NCI-H1092 treated with DMSO at 0.1 percent for 48 hours (cell line): ENCODE measurements at regions not wholly inside any gene's neighbourhood (a gene's known extent, or its start where the extent isn't known, plus 50 kb on each side); places are given as distances from the start of the nearest gene placed in this dataset.

Source experiments
- DNase-seq: peaks from one replicate; lab custom pipeline; 2025; lab: John Stamatoyannopoulos, UW

- no peak for DNase-seq
These were observed 85.6 kb downstream of the CD8B2 start for GRCh38 chr2:106572541-106573450.

DNA sequence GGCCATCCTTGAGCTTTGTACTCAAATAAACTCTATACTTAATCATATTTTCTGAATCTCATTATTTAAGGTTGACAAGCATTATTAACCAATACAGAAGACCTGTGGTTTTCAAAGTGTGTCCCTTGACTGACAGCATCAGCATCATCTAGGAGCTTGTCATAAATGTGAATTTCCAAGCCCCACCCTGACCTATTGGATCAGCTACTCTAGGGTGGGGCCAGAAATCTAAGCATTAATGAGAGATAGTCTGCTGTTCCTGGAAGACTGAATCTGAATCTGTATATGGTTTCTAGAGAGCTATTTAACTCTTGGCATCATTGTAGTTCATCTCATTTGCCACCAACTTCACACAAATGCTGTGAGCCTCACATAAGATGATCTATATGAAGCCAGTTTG is 86.6 kb downstream of the CD8B2 start:
- DNase-seq = no peak

DNA sequence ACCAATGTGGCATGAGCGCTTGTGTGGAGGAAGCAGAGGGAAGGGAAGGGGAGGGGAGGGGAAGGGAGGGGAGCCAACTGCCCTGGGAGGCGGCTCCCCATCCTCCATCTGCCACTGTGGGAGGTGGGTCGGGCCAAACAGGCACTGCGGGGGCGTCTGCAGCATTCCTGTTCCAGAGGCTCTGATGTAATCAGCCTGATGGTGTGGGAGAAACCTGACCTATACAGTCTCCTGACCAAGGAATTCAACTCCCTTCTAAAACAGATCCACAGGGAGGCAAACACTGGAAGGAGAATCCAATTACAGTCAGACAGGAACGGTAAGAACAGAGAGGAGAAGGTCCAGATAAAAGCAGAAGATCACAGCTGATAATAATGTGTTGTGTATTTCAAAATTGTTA is 88.8 kb downstream of the CD8B2 start:
- DNase-seq = no peak

DNA sequence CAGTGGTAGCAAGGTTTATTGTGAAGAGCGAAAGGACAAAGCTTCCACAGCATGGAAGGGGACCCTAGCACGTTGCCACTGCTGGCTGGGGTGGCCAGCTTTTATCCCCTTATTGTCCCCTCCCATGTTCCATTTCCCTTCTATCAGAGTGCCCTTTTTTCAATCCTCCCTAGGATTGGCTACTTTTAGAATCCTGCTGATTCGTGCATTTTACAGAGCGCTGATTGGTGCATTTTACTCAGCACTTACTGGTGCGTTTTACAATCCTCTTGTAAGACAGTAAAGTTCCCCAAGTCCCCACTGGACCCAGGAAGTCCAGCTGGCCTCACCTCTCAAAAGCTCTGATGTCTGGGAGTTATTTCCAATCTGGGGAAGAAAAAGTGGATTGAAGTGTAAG is 90.1 kb downstream of the CD8B2 start:
- no peak for DNase-seq

DNA sequence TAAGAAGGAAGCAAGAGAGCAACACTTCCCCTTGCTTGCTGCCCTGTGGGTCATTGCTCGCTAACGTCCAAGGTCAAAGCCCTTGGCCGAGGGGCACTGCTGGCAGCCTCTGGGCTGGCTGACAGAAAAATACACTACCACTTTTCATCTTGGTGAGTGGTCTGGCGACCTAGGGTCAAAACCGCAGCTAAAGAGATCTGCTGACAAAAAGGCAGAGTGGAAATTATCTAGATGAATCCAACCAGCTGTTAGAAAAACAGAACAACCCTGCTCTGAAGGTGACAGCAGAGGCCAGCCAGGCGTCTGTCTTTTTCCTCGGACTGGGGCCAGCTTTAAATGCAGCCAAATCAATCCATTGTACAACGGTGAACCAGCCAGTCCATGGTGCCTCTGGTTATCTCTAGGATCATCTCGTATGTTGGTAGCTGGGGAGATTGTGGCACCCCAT is 92.6 kb downstream of the CD8B2 start:
- DNase-seq = no peak

DNA sequence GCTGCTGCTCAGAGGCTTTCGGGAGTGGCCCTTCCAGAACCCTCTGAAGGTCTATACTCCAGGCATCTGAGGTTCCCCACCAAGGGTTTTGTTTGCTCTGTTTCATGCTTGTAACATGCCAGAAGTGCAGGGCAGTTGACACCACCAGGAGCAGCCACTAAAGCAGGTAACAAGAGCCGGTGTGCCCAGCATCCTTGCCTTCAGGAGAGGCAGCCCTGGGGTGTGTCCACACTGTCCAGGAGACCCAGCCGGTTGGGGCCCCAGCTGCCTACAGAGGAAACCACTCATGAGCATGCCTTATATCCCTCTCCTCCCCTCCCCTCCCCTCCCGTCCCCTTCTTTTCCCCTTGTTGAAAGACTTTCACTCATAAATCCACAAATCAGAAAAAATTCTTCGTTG is 93.1 kb downstream of the CD8B2 start:
- DNase-seq = no peak

DNA sequence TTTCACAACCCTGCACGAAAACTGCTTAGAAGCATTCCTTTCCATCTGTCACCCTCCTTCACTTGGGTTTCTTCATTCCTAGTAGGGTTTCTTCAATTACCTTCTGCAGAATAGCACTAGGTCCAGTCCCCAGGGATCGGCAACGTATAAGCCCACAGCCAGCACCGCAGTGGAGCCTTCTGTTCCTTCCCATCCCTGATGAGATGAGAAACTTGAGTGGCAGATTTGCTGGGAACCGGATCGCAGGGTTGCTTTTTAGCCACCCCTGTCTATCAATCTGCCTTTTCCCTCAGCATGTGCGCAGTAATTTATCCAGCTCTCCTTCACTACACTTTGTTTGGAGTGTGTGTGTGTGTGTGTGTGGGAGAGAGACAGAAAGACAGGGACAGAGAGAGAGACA is 94.2 kb downstream of the CD8B2 start:
- DNase-seq = no peak

GRCh38 chr2:106581755-106582147 is 94.6 kb downstream of the CD8B2 start:
- DNase-seq = no peak

DNA sequence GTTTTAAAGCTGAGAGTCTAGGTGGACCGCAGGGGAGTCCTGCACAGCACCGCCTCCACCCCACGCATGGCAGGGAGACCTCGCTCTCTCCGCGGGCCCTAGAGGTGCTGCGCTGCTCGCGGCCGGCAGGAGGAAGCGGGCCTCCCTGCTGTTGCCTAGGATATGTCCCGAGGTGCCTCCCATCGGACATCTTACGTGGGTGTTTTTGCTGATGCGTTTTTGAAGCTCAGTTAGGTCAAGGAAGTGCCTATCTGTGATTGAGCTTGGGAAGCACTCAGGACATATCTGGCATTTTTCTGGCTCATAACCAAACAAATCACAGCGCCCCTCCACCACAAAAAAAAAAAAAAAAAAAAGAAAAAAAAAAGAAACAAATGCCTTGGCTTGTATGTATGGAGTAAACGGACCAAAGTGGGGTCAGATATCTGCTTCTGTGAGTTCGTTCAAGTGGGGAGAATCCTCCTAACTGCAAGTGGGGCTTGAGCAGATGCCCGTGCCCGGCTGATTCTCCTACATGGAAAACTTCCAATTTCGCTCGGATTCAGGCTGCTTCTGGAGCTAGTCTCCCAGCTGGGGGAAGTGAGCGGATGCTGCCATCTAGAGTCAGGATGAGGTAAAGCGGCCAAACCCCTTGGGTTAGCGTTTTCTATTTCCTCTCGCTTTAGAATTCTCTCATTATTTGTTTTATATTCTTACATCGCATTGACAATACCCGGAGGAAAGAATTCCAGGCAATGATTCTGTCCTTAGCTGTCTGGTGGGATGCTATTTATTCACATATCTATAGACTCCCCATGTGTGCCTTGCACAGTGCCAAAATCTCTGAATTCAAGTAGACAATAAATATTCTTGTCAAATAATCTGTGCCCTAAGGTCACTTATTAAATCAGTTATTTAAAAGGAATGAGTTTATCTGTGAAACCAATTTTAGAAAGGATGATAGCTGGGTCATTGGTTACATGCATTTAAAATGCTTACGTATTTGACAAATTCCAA is 95.3 kb downstream of the CD8B2 start:
- DNase-seq = peak; percentile 68

DNA sequence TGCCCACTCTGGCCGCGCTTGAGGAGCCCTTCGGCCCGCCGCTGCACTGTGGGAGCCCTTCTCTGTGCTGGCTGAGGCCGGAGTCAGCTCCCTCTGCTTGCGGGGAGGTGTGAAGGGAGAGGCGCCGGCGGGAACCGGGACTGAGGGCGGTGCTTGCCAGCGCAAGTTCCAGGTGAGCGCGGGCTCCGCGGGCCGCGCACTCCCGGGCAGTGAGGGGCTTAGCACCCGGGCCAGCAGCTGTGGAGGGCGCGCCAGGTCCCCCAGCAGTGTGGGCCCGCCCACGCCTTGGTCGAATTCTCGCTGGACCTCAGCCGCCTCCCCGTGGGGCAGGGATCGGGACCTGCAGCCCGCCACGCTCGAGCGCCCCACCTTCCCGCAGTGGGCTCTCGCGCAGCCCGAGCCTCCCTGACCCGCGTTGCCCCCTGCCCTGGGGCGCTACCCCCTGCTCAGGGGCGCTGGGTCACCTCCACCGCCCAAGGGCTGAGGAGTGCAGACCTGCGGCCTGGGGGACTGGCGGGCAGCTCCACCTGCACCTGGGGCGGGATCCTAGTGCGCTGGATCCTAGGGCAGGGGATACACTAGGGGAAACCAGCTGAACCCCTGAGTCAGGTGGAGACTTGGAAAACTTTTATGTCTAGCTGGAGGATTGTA is 97.3 kb downstream of the CD8B2 start:
- no peak for DNase-seq

GRCh38 chr2:106596844-106597243 is 109.7 kb downstream of the CD8B2 start:
- DNase-seq = no peak

DNA sequence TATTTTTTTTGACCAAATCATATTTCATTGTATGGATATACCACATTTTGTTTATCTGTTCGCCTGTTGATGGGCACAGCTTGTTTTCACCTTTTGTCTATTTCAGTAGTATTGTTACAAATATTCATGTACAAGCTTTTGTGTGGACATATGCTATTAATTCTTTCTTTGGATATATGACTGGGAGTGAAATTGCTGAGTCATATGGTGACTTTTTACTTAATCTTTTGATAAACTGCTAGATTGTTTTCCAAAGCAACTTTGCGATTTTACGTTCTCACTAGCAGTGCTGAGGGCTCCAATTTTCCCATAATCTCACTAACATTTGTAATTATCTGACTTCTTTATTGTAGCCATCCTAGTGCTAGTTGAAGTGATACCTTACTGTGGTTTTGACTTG is 112.4 kb downstream of the CD8B2 start:
- no peak for DNase-seq

DNA sequence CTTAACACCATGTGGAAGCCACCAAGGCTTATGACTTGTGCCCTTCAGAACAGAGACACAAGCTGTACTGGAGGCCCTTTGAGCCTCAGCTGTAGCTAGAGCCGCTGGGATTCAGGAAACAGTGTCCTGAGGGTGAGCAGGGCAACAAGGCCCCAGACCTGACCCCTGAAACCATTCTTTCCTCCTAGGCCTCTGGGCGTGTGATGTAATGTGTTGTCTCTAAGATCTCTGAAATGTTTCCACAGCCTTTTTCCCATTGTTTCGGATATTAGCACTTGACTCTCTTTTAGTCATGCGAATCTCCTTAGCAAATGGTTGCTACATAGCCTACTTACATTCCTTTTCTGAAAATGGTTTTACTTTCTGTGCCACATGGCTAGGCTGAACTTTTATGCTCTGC is 114.9 kb downstream of the CD8B2 start:
- no peak for DNase-seq

DNA sequence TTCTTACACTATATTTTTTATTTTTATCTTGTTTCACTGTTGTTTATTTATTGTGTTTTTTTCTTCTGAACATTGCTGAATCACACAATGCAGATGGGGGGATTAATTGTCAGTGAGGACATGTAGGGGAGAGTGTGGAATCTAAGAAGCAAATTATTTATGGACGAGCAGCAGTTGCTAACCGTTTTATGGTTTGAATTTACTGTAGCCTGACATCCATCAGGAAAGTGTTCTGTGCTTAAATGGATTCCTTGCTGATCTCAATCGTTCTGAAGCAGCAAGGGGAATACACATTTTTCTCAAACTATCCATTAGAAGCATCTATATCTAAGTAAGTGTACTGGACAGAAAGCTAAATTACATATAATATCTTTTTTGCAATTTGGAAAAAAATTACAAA is 119.5 kb downstream of the CD8B2 start:
- DNase-seq = no peak

- no peak for DNase-seq
These were observed 120.2 kb downstream of the CD8B2 start for GRCh38 chr2:106607371-106607770.

GRCh38 chr2:106609780-106610179 is 122.6 kb downstream of the CD8B2 start:
- DNase-seq = no peak

DNA sequence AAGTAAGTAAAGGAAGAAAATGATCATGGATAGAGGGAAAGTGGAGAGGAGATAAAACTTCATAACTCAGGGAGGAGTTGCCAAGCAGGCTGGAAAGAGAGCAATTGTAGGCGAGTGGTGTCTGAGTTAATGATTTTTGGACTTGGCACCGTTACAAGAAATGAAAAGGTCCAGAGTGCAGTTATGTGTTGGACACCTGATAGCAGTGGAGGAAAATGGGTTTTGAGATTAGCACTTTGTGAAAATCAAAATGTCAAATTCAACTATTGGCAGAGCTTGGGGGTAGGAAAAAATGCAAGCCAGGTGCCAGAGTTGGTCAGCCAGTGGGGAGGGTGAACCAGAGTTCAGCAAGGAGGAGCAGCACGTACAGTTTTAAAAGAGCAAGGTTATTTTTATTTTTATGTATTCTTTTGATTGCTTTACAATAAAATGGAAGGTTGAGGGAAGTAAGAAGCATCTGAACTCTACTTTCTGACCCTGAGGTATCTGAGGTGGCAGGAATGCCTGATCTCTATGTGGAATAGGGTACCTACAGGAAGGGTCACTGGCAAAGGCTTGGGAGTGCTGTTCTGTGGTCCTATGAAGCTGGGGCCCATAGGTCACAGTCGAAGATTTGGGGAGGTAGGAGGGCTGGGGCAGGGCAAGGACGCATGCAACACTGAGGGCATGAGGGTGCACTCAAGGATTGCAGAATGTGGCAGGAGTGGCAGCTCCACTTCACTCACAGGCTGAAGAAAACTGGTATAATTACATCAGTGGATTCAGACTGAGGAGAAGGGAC is 127.5 kb downstream of the CD8B2 start:
- DNase-seq = no peak

- no peak for DNase-seq
These were observed 131.4 kb downstream of the CD8B2 start for GRCh38 chr2:106618614-106619013.

DNA sequence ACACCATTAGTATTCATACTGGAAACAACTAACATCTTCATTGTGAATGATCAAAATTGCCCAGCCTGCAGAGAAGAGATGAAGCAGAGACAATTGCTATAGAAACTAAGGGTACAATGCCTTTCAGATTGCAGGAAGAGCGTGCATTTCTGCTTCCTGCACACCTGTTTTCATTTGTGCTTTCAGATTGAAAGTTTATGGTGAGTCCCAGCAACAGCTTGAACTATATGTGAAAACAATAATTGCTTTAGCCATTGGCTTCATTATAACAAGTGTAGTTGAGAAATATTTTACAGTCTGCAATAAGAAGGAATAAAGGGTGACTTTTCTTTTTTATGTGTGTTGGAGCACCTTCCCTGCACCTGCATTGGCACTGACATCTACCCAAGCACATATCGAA is 136.3 kb downstream of the CD8B2 start:
- no peak for DNase-seq

DNA sequence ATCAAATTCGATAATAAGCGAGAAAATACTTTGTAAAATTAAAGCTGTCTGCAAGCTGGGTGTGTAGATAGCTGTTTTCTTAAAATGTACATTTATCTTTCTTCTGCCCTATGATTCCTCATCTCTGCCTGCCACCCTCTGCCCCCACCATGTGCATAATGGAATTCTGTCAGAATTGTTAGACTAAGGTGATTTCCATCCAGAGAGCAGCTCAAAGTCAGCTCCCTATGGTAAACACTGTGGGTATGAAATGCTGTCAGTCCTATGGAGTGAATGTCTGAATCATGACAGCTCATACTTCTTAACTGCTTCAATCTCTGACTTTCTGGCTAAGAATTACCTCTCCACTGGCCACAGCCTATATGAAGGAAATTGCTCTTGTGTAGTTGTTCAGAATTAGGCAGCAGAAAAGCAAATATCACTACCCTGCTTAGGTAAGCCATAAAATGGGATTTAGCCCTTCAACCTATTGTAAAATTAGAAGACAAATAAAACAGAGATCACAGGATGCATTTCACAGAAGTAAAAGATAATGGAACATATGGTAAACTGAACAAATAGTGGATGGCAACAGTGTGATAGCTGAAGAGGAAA is 137.7 kb downstream of the CD8B2 start:
- DNase-seq = no peak

GRCh38 chr2:106628377-106628776 is 141.2 kb downstream of the CD8B2 start:
- DNase-seq = no peak
